Neural progenitor cell (in vitro differentiated cells): ENCODE measurements at regions not wholly inside any gene's neighbourhood (a gene's known extent, or its start where the extent isn't known, plus 50 kb on each side); places are given as distances from the start of the nearest gene placed in this dataset.

Source experiments
- CTCF ChIP-seq: fragments of 200-600 bp; sonication (generic); IDR thresholded peaks from 2 replicates; pipeline ENCODE4 v1.5.1; 2017; ENCODE audit warnings: antibody characterized with exemption, mild to moderate bottlenecking
- EZH2 ChIP-seq: fragments of 200-600 bp; sonication (generic); IDR thresholded peaks from 2 replicates; pipeline ENCODE4 v1.6.1; 2017; ENCODE audit warnings: antibody characterized with exemption, mild to moderate bottlenecking, moderate library complexity
- EZH2phosphoT487 ChIP-seq: fragments of 200-600 bp; sonication (generic); IDR thresholded peaks from 2 replicates; pipeline ENCODE4 v1.6.1; 2017; ENCODE audit warnings: antibody characterized with exemption

- TF ChIP-seq CTCF, result no peak
- TF ChIP-seq EZH2, result no peak
- TF ChIP-seq EZH2phosphoT487, result no peak
Measured at GRCh38 chrX:39633293-39633692, 464.5 kb downstream of the BCOR start.
